Stimulated activated CD4-positive, alpha-beta T cell treated with anti-CD3 and anti-CD28 coated beads, Interleukin-2, amount 100 ng/mL, for 4 hours (primary cell): ENCODE measurements at regions not wholly inside any gene's neighbourhood (a gene's known extent, or its start where the extent isn't known, plus 50 kb on each side); places are given as distances from the start of the nearest gene placed in this dataset.

Experiments used
- DNase-seq: peaks from one replicate; pipeline ENCODE4 v3.0.0-alpha.2; 2020; ENCODE audit warnings: low read depth

DNA sequence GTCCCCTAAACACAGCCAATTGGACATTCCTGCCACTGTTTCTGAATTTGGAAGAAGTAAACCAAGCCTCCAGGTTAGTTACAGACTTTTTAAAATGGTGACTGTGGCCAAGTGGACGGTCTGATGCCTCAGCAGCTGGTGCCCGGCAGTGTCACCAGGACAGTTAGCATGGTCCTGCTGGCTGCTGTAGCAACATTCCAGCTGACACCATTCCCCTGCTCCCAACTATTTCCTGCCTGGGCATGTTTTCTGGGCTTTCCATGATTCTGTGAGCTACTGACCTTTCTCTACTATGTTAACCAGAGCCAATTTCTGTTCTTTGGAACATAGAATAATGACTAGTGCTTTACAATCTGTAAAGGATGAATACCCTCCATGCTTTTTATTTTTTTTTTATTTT lies 95.0 kb downstream of the TLR5 start:
- DNase-seq = no peak

DNA sequence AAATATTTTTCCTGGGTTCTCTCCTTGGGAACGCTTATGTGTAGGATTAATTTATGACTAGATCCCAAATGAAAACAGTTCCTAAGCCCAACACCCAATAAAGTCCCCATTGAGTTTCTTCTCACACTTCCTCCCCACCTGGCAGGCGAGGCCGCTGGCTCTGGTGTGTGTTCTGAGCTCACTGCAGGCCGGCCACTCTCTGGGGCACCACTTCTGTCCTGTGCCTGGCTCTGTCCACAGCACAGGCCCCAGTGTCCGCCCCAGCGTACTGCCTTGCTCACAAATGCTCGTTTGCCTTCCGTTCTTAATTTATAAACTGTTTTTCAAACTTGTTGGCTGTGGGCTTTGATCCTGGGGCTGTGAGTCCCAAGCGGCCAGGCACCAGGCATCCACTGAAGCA lies 90.6 kb downstream of the TLR5 start:
- no peak for DNase-seq

GRCh38 chr1:223052931-223053330 lies 90.1 kb downstream of the TLR5 start:
- no peak for DNase-seq

DNA sequence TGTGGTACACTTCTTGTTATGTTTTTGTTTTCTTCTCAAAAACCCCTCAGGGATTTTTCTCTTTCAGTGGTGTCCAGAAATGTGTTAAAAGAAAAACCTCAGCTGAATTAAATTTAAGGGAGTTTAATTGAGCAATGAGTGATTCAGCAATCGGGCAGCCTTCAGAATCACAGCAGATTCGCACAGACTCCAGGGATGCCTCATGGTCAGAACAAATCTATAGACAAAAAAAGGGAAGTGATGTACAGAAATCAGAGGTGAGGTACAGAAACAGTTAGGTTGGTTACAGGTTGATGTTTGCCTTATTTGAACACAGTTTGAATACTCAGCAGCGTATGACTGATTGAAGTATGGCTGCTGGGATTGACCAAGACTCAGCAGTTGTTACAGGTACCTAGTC lies 86.2 kb downstream of the TLR5 start:
- DNase-seq = no peak

DNA sequence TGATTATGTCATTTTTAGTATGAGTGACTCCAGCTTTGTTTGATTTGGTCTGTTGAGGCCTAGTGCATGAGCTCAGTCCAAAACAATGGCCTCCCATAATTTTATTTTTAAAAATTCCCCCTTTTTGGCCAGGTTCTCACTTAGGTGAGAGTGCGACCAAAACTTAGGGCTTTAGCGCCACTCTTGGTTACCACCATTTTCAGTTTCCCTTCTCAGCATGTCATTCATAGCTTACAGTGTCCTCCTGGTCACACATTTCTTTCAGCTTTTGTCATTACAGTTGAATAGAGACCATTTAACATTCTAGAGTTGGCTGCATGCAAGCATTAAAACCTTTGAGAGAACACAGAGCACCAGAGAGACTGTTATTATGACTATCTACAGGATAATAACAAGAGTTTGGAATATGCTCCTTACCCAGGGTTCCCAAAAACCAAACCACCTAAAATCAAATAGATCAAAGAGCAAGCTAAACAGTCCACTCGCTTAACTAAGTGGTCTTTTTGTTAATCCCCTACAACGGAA lies 85.4 kb downstream of the TLR5 start:
- DNase-seq = no peak
